Pancreas (tissue), 10 donors: ENCODE measurements at regions not wholly inside any gene's neighbourhood (a gene's known extent, or its start where the extent isn't known, plus 50 kb on each side); places are given as distances from the start of the nearest gene placed in this dataset.

ENCODE experiments used
- ATAC-seq, 4 donors: fragments of 200-7000 bp; cut with Tn5 transposase; one replicate each; pipeline versions ENCODE4 v1.8.0 to v1.9.1; 2020; ENCODE audit warnings: mild to moderate bottlenecking in 4 of 4, moderate library complexity in 4 of 4
- DNase-seq, 6 donors: peaks; one replicate each; pipeline ENCODE4 v3.0.0-alpha.2; 2020
- FAIRE-seq: peaks from 2 replicates; lab custom pipeline; 2012; peaks lifted over from hg19 to GRCh38; lab: Jason Lieb, UNC
- H3K27ac ChIP-seq, 4 donors: fragments of 200-600 bp; sonication (generic); 1 replicate in 3 of 4; 2 replicates in 1 of 4; pipeline versions ENCODE4 v1.5.0 to v1.8.0; 2020
- H3K27me3 ChIP-seq, 4 donors: fragments of 200-600 bp; one replicate each; pipeline ENCODE4 v1.8.0; 2021
- H3K36me3 ChIP-seq, 3 donors: fragments of 200-600 bp; sonication (generic) in 1 of 3; one replicate each; pipeline versions ENCODE4 v1.5.0 to v1.8.0; 2020 to 2021
- H3K4me1 ChIP-seq, 3 donors: fragments of 200-600 bp; one replicate each; pipeline ENCODE4 v1.8.0; 2021
- H3K4me3 ChIP-seq, 4 donors: fragments of 200-600 bp; sonication (generic) in 2 of 4; one replicate each; pipeline versions ENCODE4 v1.5.0 to v1.8.0; 2020 to 2021
- H3K9me3 ChIP-seq, 4 donors: fragments of 200-600 bp; one replicate each; pipeline ENCODE4 v1.8.0; 2021
- CTCF ChIP-seq, 4 donors: fragments of 200-600 bp; sonication (generic) in 3 of 4; IDR thresholded peaks; one replicate each; pipeline versions ENCODE4 v1.5.0 to v1.8.0; 2021; ENCODE audit warnings: antibody characterized with exemption in 4 of 4
- WGBS, 2 donors: extraction: QIAGEN DNeasy Blood & Tissue Kit; methylation state at CpG; one replicate each; pipeline ENCODE4 v1.1.7; 2013; 5-methylcytosine and 5-hydroxymethylcytosine counted together
- intact Hi-C, 3 donors: fragments of 100-400 bp; cut with DNase I; formaldehyde crosslinking; loops; one replicate each; pipeline versions ENCODE4 v1.11.1 to v1.14.2; 2022
- donor health status: healthy with polysubstance abuse.
- donor health status: DM: no; HTN: no; CAD: no; lungs with moderate emphysema.
- donor health status: DM: no; HTN: no; CAD: no.
- donor health status: control.
- donor health status: control.
- donor health status: Bipolar disorder and iron deficiency.
- donor health status: DM: yes; HTN: yes; CAD: no.
- donor health status: DM: no; HTN: no; CAD: no.
- donor health status: DM: no; HTN: no; CAD: no.
- donor health status: DM: yes; HTN: yes; CAD: no.

DNA sequence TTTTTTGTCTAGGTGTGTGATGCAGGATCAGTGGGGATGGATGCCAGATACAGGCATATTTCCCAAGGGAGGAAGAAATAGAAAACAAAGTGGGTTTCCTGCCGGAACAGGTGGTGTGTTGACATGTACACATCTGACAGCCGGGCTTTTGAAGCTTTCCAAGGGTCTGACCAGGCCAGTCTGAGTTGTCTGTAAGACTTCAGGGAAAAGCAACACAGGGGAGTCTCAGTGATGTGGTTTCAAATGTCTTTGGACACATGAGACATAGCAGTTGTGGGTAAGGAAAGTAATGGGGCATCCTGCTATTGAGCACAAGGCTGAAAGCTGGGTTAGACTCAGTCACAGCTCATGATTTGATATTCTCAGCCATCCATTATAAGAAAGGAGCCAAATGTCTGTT, 274.9 kb downstream of the PIK3R1 start:
- no peak for TF ChIP-seq CTCF (IDR thresholded peaks at IDR 0.05)
- DNase-seq: no peak
- Histone ChIP-seq H3K27ac (no peak overlapping the region), H3K36me3 (no peaks in the 10 kb centered on the region), H3K4me1 (no peaks in the 10 kb centered on the region), H3K9me3 (no peaks in the 10 kb centered on the region), H3K27me3 (no peaks in the 10 kb centered on the region), H3K4me3 (no peak overlapping the region)
- intact Hi-C loops: no loop called here
- 74 to 78% methylated on average over 2 of the region's 2 CpGs for WGBS, 2 donors
- no peak for FAIRE-seq
- ATAC-seq: no peak

DNA sequence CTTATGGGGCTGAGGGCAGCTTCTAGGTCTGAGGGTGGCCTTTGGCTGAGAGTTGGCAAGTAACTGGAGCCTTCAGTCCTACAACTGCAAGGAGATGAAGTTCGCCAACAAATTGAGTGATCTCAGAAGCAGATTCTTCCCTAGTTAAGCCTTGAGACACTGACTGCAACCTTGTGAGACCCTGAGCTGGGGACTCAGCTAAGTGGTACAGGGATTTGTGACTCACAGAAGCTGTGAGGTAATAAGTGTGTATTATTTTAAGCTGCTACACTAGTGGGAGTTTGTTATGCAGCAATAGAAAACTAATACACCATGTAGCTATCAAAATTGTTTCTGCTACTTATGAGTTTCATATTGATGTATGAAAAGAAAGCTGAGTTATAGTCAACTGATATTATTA, 279.2 kb downstream of the PIK3R1 start:
- Histone ChIP-seq H3K36me3 (no peaks in the 10 kb centered on the region), H3K4me3 (no peak overlapping the region), H3K27ac (no peak overlapping the region), H3K4me1 (no peaks in the 10 kb centered on the region), H3K9me3 (no peaks in the 10 kb centered on the region), H3K27me3 (no peaks in the 10 kb centered on the region)
- TF ChIP-seq CTCF (IDR thresholded peaks at IDR 0.05): no peak
- FAIRE-seq (no peak), DNase-seq (no peak), ATAC-seq (no peak)
- 79 to 91% methylated on average over 1 of the region's 1 CpG for WGBS, 2 donors
- intact Hi-C loops: no loop called here

GRCh38 chr5:68499987-68500386, 284.4 kb downstream of the PIK3R1 start:
- H3K27me3 ChIP-seq: no peaks in the 10 kb centered on the region
- ATAC-seq: no peak
- no peak for DNase-seq
- H3K4me1 ChIP-seq: no peaks in the 10 kb centered on the region
- no peaks in the 10 kb centered on the region for H3K9me3 ChIP-seq
- TF ChIP-seq CTCF (IDR thresholded peaks at IDR 0.05): no peak
- no peak overlapping the region for H3K4me3 ChIP-seq
- 75 to 77% methylated on average over 4 of the region's 4 CpGs for WGBS, 2 donors
- no peaks in the 10 kb centered on the region for H3K36me3 ChIP-seq
- intact Hi-C loops: no loop called here
- no peak for FAIRE-seq
- H3K27ac ChIP-seq: no peak overlapping the region

GRCh38 chr5:68500813-68501212, 285.3 kb downstream of the PIK3R1 start:
- 83 to 88% methylated on average over 6 of the region's 6 CpGs for WGBS, 2 donors
- no peak for FAIRE-seq

DNA sequence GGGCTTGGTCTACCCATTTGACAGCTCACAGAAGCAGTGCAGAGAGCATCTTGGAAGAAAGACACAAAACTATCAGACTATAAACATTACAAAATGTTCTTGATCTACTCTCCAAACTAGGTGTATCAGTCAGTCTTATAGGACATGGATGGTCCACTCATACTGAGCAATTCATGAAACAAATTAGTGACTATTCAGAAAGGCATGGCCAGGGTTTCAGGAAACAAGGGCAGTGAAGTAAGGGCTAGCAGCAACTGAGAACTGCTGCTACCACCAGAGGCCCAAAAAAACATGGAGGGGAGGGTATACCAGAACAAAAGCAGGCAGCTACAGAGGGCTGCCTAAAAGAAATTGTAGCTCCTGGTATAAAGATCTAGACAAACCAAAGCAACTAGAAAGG, 287.0 kb downstream of the PIK3R1 start:
- no peaks in the 10 kb centered on the region for H3K36me3 ChIP-seq
- H3K27ac ChIP-seq: no peak overlapping the region
- no peak for TF ChIP-seq CTCF (IDR thresholded peaks at IDR 0.05)

More at GRCh38 chr5:68500813-68501212, 285.3 kb downstream of the PIK3R1 start:
- H3K4me1 ChIP-seq: no peaks in the 10 kb centered on the region
- DNase-seq (no peak), ATAC-seq (no peak)
- no peaks in the 10 kb centered on the region for H3K9me3 ChIP-seq
- no peak overlapping the region for H3K27ac ChIP-seq
- intact Hi-C loops: no loop called here
- no peak overlapping the region for H3K4me3 ChIP-seq
- no peak for TF ChIP-seq CTCF (IDR thresholded peaks at IDR 0.05)
- no peaks in the 10 kb centered on the region for H3K36me3 ChIP-seq
- no peaks in the 10 kb centered on the region for H3K27me3 ChIP-seq

More for the DNA sequence above, 287.0 kb downstream of the PIK3R1 start:
- Histone ChIP-seq H3K4me3 (no peak overlapping the region), H3K27me3 (no peaks in the 10 kb centered on the region), H3K4me1 (no peaks in the 10 kb centered on the region), H3K9me3 (no peaks in the 10 kb centered on the region)
- intact Hi-C loops: no loop called here
- FAIRE-seq (no peak), DNase-seq (no peak), ATAC-seq (no peak)
